ENCODE measurements at regions not wholly inside any gene's neighbourhood (a gene's known extent, or its start where the extent isn't known, plus 50 kb on each side); places are given as distances from the start of the nearest gene placed in this dataset.

DNA sequence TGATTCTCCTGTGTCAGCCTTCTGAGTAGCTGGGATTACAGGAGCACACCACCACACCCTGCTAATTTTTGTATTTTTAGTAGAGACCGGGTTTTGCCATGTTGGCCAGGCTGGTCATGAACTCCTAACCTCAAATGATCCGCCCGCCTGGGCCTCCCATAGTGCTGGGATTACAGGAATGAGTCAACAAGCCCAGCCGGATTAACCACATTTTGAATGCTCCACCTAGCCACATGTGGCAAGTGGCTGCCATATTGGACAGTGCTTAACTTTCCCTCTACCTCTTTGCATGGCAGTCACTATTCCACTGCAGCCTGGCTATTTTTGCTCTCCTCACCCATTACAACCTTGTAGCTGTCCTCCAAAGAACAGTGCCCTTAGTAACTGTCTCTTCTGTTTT, 160.1 kb downstream of the GATA3 start:
- no peaks in the 10 kb centered on the region for H3K27me3 Mint-ChIP-seq
- Histone ChIP-seq H3K4me1 (ENCODE audit: control insufficient read depth in 1 of 2, extremely low read depth in 1 of 2, insufficient read depth in 2 of 2, low read length in 2 of 2) (peaks cover 2 to 8% of the 10 kb centered on the region in 2 experiments), H3K27me3 (replicated peaks in 1 of 2; ENCODE audit: control insufficient read depth in 2 of 2, extremely low read depth in 1 of 2, insufficient read depth in 2 of 2, low read length in 1 of 2) (no peaks in the 10 kb centered on the region), H3K27ac (ENCODE audit: low read length) (no peak overlapping the region), H3K4me3 (ENCODE audit: control insufficient read depth in 1 of 2, extremely low read depth in 1 of 2, low read length in 1 of 2) (no peak overlapping the region), H3K36me3 (ENCODE audit: control insufficient read depth in 2 of 2, extremely low read depth in 1 of 2, insufficient read depth in 1 of 2, low read length in 1 of 2) (no peaks in the 10 kb centered on the region), H3K9me3 (no peaks in the 10 kb centered on the region)
- ChIA-PET POLR2A (no interaction called here), CTCF (no interaction called here)
- H3K27ac Mint-ChIP-seq = no peak overlapping the region
- ATAC-seq (replicated peaks in 1 of 4) (no peak), DNase-seq (no peak)
- H3K4me1 Mint-ChIP-seq = peaks cover 15 to 33% (median 23%) of the 10 kb centered on the region in 3 donors
- H3K4me3 Mint-ChIP-seq = no peak overlapping the region
- peaks cover 0 to 4% (median 0%) of the 10 kb centered on the region in 3 donors for H3K9me3 Mint-ChIP-seq
- WGBS (ENCODE audit: insufficient coverage) = 100% methylated on average over 1 of the region's 4 CpGs
- no peaks in the 10 kb centered on the region for H3K36me3 Mint-ChIP-seq

DNA sequence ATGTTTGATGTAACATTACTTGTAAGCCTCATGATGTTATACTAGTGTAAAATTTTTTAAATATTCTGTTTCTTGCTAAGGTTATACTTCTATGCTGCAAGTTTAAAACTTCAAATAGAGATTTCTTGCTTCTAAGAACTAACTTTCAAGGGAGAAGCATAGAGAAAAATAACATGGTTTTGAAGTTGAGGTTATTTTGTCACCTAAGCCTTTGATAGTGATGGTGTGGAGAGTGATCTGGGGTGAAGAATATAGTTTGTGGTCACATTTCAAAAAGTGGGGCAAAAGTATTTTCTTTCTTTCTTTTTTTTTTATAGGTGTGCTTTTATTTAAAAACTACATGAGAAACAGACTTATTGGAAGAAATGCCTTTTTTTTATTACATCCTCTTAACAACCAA, 162.4 kb downstream of the GATA3 start:
- no peak for DNase-seq
- Mint-ChIP-seq H3K9me3 (peaks cover 0 to 4% (median 0%) of the 10 kb centered on the region in 3 donors), H3K4me3 (no peak overlapping the region), H3K36me3 (no peaks in the 10 kb centered on the region), H3K27ac (peak overlapping the region in 1 of 2 donors; percentile 9), H3K4me1 (peaks cover 15 to 33% (median 23%) of the 10 kb centered on the region in 3 donors), H3K27me3 (no peaks in the 10 kb centered on the region)
- Histone ChIP-seq H3K36me3 (ENCODE audit: control insufficient read depth in 2 of 2, extremely low read depth in 1 of 2, insufficient read depth in 1 of 2, low read length in 1 of 2) (no peaks in the 10 kb centered on the region), H3K27me3 (replicated peaks in 1 of 2; ENCODE audit: control insufficient read depth in 2 of 2, extremely low read depth in 1 of 2, insufficient read depth in 2 of 2, low read length in 1 of 2) (no peaks in the 10 kb centered on the region), H3K4me1 (ENCODE audit: control insufficient read depth in 1 of 2, extremely low read depth in 1 of 2, insufficient read depth in 2 of 2, low read length in 2 of 2) (peaks cover 2 to 8% of the 10 kb centered on the region in 2 experiments), H3K4me3 (ENCODE audit: control insufficient read depth in 1 of 2, extremely low read depth in 1 of 2, low read length in 1 of 2) (no peak overlapping the region), H3K27ac (ENCODE audit: low read length) (no peak overlapping the region), H3K9me3 (no peaks in the 10 kb centered on the region)
- ChIA-PET POLR2A (interaction anchor here in 1 of 2 donors (0.7 kb wide), 1 partner anchor 66 kb away, joined by 3 read pairs; no protein-coding TSS in a partner anchor), CTCF (no interaction called here)
- ATAC-seq (replicated peaks in 1 of 4) = peak in 1 of 4 experiments; percentile 29

- H3K4me3 ChIP-seq (ENCODE audit: control insufficient read depth in 1 of 2, extremely low read depth in 1 of 2, low read length in 1 of 2) = no peak overlapping the region
- CTCF ChIA-PET = no interaction called here
- ATAC-seq (replicated peaks in 1 of 4) (no peak), DNase-seq (no peak)
- Mint-ChIP-seq H3K27me3 (no peaks in the 10 kb centered on the region), H3K27ac (no peak overlapping the region), H3K4me1 (peaks cover 10 to 15% (median 10%) of the 10 kb centered on the region in 3 donors), H3K4me3 (no peak overlapping the region), H3K9me3 (no peaks in the 10 kb centered on the region), H3K36me3 (no peaks in the 10 kb centered on the region)
- 100% methylated on average over 2 of the region's 6 CpGs for WGBS (ENCODE audit: insufficient coverage)
- peaks cover 2 to 6% of the 10 kb centered on the region in 2 experiments for H3K4me1 ChIP-seq (ENCODE audit: control insufficient read depth in 1 of 2, extremely low read depth in 1 of 2, insufficient read depth in 2 of 2, low read length in 2 of 2)
- no peaks in the 10 kb centered on the region for H3K9me3 ChIP-seq
- no peak overlapping the region for H3K27ac ChIP-seq (ENCODE audit: low read length)
- POLR2A ChIA-PET = interaction anchor here in 1 of 2 donors (0.5 kb wide), 1 partner anchor 156 kb away, joined by 15 read pairs; no protein-coding TSS in a partner anchor
- H3K27me3 ChIP-seq (replicated peaks in 1 of 2; ENCODE audit: control insufficient read depth in 2 of 2, extremely low read depth in 1 of 2, insufficient read depth in 2 of 2, low read length in 1 of 2) = no peaks in the 10 kb centered on the region
- no peaks in the 10 kb centered on the region for H3K36me3 ChIP-seq (ENCODE audit: control insufficient read depth in 2 of 2, extremely low read depth in 1 of 2, insufficient read depth in 1 of 2, low read length in 1 of 2)
These were observed 167.0 kb downstream of the GATA3 start for GRCh38 chr10:8221451-8221850.

GRCh38 chr10:8224591-8224990, 170.1 kb downstream of the GATA3 start:
- Histone ChIP-seq H3K36me3 (ENCODE audit: control insufficient read depth in 2 of 2, extremely low read depth in 1 of 2, insufficient read depth in 1 of 2, low read length in 1 of 2) (no peaks in the 10 kb centered on the region), H3K9me3 (no peaks in the 10 kb centered on the region), H3K27ac (ENCODE audit: low read length) (no peak overlapping the region), H3K27me3 (replicated peaks in 1 of 2; ENCODE audit: control insufficient read depth in 2 of 2, extremely low read depth in 1 of 2, insufficient read depth in 2 of 2, low read length in 1 of 2) (no peaks in the 10 kb centered on the region), H3K4me1 (ENCODE audit: control insufficient read depth in 1 of 2, extremely low read depth in 1 of 2, insufficient read depth in 2 of 2, low read length in 2 of 2) (peaks cover 3 to 7% of the 10 kb centered on the region in 2 experiments), H3K4me3 (ENCODE audit: control insufficient read depth in 1 of 2, extremely low read depth in 1 of 2, low read length in 1 of 2) (no peak overlapping the region)
- CTCF ChIA-PET = interaction anchor here (0.6 kb wide), 3 partner anchors 223 to 482 kb away, joined by 4 read pairs; no protein-coding TSS in a partner anchor
- 90% methylated on average over 5 of the region's 5 CpGs for WGBS (ENCODE audit: insufficient coverage)
- POLR2A ChIA-PET = no interaction called here
- DNase-seq (no peak), ATAC-seq (replicated peaks in 1 of 4) (no peak)
- Mint-ChIP-seq H3K36me3 (no peaks in the 10 kb centered on the region), H3K27ac (no peak overlapping the region), H3K4me1 (peaks cover 8 to 13% (median 13%) of the 10 kb centered on the region in 3 donors), H3K27me3 (no peaks in the 10 kb centered on the region), H3K9me3 (no peaks in the 10 kb centered on the region), H3K4me3 (no peak overlapping the region)

DNA sequence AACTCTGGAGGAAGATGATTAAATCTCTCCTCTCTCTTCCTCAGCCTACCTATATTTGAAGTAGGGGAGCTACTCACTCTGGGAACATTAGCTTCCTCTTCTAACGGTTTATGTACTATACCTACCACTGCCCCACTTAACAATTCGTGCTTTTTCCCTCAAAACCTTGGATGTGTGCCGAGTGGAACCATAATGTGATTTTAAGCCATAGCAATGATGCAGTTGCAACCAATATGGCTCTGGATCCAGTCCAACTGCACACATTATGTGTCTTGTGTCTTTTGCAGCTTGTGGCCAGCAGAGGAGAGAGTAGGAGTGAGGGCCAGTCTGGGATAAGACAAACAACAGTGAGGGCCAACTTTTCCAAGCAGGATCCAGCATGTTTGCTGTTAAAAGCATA, 170.7 kb downstream of the GATA3 start:
- Mint-ChIP-seq H3K9me3 (no peaks in the 10 kb centered on the region), H3K4me1 (peaks cover 10 to 16% (median 15%) of the 10 kb centered on the region in 3 donors), H3K36me3 (no peaks in the 10 kb centered on the region), H3K27ac (no peak overlapping the region), H3K4me3 (no peak overlapping the region), H3K27me3 (no peaks in the 10 kb centered on the region)
- H3K9me3 ChIP-seq = no peaks in the 10 kb centered on the region
- CTCF ChIA-PET = interaction anchor here (0.6 kb wide), 3 partner anchors 223 to 482 kb away, joined by 4 read pairs; no protein-coding TSS in a partner anchor
- H3K4me1 ChIP-seq (ENCODE audit: control insufficient read depth in 1 of 2, extremely low read depth in 1 of 2, insufficient read depth in 2 of 2, low read length in 2 of 2) = peaks cover 3 to 9% of the 10 kb centered on the region in 2 experiments
- ATAC-seq (replicated peaks in 1 of 4) = no peak
- WGBS (ENCODE audit: insufficient coverage) = 20% methylated on average over 3 of the region's 3 CpGs
- DNase-seq = no peak
- H3K4me3 ChIP-seq (ENCODE audit: control insufficient read depth in 1 of 2, extremely low read depth in 1 of 2, low read length in 1 of 2) = no peak overlapping the region
- H3K27me3 ChIP-seq (replicated peaks in 1 of 2; ENCODE audit: control insufficient read depth in 2 of 2, extremely low read depth in 1 of 2, insufficient read depth in 2 of 2, low read length in 1 of 2) = no peaks in the 10 kb centered on the region
- no peak overlapping the region for H3K27ac ChIP-seq (ENCODE audit: low read length)
- H3K36me3 ChIP-seq (ENCODE audit: control insufficient read depth in 2 of 2, extremely low read depth in 1 of 2, insufficient read depth in 1 of 2, low read length in 1 of 2) = no peaks in the 10 kb centered on the region
- POLR2A ChIA-PET = interaction anchor here in 1 of 2 donors (0.5 kb wide), 1 partner anchor 163 kb away, joined by 5 read pairs; no protein-coding TSS in a partner anchor

GRCh38 chr10:8227246-8227645, 172.8 kb downstream of the GATA3 start:
- Mint-ChIP-seq H3K4me1 (peaks cover 24 to 31% (median 25%) of the 10 kb centered on the region in 3 donors), H3K27ac (no peak overlapping the region), H3K4me3 (no peak overlapping the region), H3K27me3 (no peaks in the 10 kb centered on the region), H3K36me3 (no peaks in the 10 kb centered on the region), H3K9me3 (no peaks in the 10 kb centered on the region)
- Histone ChIP-seq H3K36me3 (ENCODE audit: control insufficient read depth in 2 of 2, extremely low read depth in 1 of 2, insufficient read depth in 1 of 2, low read length in 1 of 2) (no peaks in the 10 kb centered on the region), H3K4me1 (ENCODE audit: control insufficient read depth in 1 of 2, extremely low read depth in 1 of 2, insufficient read depth in 2 of 2, low read length in 2 of 2) (peaks cover 7 to 16% of the 10 kb centered on the region in 2 experiments), H3K9me3 (no peaks in the 10 kb centered on the region), H3K27me3 (replicated peaks in 1 of 2; ENCODE audit: control insufficient read depth in 2 of 2, extremely low read depth in 1 of 2, insufficient read depth in 2 of 2, low read length in 1 of 2) (no peaks in the 10 kb centered on the region), H3K4me3 (ENCODE audit: control insufficient read depth in 1 of 2, extremely low read depth in 1 of 2, low read length in 1 of 2) (no peak overlapping the region), H3K27ac (ENCODE audit: low read length) (no peak overlapping the region)
- ChIA-PET POLR2A (no interaction called here), CTCF (no interaction called here)
- DNase-seq (no peak), ATAC-seq (replicated peaks in 1 of 4) (no peak)
- 82% methylated on average over 5 of the region's 6 CpGs for WGBS (ENCODE audit: insufficient coverage)

DNA sequence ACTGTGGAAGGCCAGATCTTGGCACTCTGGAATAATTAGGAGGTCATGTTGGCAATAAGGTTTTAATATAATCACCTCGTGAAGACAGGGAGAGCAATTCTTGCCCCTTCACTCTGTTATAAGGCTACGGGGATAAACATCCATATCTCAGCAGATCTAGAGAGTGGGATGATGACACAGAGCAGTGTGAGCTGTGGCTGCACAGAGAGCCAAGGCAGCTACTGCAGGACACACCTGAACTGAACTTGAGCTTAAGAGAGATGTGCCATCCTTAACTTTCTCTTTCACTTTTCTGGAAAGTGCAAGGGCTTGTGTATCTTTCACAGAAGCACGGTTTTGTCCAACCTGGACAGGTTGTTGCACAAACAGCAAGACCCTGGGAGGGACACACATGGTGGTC, 174.7 kb downstream of the GATA3 start:
- H3K36me3 ChIP-seq (ENCODE audit: control insufficient read depth in 2 of 2, extremely low read depth in 1 of 2, insufficient read depth in 1 of 2, low read length in 1 of 2) = no peaks in the 10 kb centered on the region
- Mint-ChIP-seq H3K27ac (peak overlapping the region in 1 of 2 donors; percentile 40), H3K27me3 (no peaks in the 10 kb centered on the region), H3K9me3 (no peaks in the 10 kb centered on the region), H3K36me3 (no peaks in the 10 kb centered on the region), H3K4me1 (peaks cover 24 to 31% (median 25%) of the 10 kb centered on the region in 3 donors), H3K4me3 (peak overlapping the region in 1 of 3 donors; percentile 6)
- POLR2A ChIA-PET = no interaction called here
- no peak for DNase-seq
- no peak overlapping the region for H3K4me3 ChIP-seq (ENCODE audit: control insufficient read depth in 1 of 2, extremely low read depth in 1 of 2, low read length in 1 of 2)
- CTCF ChIA-PET = no interaction called here
- WGBS (ENCODE audit: insufficient coverage) = 60% methylated on average over 1 of the region's 3 CpGs
- H3K27me3 ChIP-seq (replicated peaks in 1 of 2; ENCODE audit: control insufficient read depth in 2 of 2, extremely low read depth in 1 of 2, insufficient read depth in 2 of 2, low read length in 1 of 2) = no peaks in the 10 kb centered on the region
- peak; percentile 40 to 61 (median 48) for ATAC-seq (replicated peaks in 1 of 4)
- H3K4me1 ChIP-seq (ENCODE audit: control insufficient read depth in 1 of 2, extremely low read depth in 1 of 2, insufficient read depth in 2 of 2, low read length in 2 of 2) = peaks cover 7 to 16% of the 10 kb centered on the region in 2 experiments
- no peaks in the 10 kb centered on the region for H3K9me3 ChIP-seq
- no peak overlapping the region for H3K27ac ChIP-seq (ENCODE audit: low read length)
